Left kidney (tissue), 1 donor: ENCODE measurements at regions not wholly inside any gene's neighbourhood (a gene's known extent, or its start where the extent isn't known, plus 50 kb on each side); places are given as distances from the start of the nearest gene placed in this dataset.

Source experiments
- DNase-seq: peaks from one replicate; pipeline ENCODE4 v3.0.0-alpha.2; 2013

GRCh38 chr2:15779381-15780041 lies 160.8 kb upstream of the MYCN start:
- DNase-seq = no peak

- DNase-seq = no peak
These were observed 160.1 kb upstream of the MYCN start for GRCh38 chr2:15780234-15780633.

- DNase-seq = no peak
These were observed 159.3 kb upstream of the MYCN start for GRCh38 chr2:15780912-15781574.

- no peak for DNase-seq
These were observed 158.2 kb upstream of the MYCN start for GRCh38 chr2:15782009-15782751.

- no peak for DNase-seq
These were observed 157.5 kb upstream of the MYCN start for GRCh38 chr2:15782769-15783294.

GRCh38 chr2:15783489-15783888 lies 156.9 kb upstream of the MYCN start:
- DNase-seq = no peak

- DNase-seq = no peak
These were observed 156.1 kb upstream of the MYCN start for GRCh38 chr2:15784106-15784885.

- no peak for DNase-seq
These were observed 155.2 kb upstream of the MYCN start for GRCh38 chr2:15784886-15785801.

- no peak for DNase-seq
These were observed 154.2 kb upstream of the MYCN start for GRCh38 chr2:15786003-15786654.

- DNase-seq = no peak
These were observed 153.4 kb upstream of the MYCN start for GRCh38 chr2:15786901-15787300.

- no peak for DNase-seq
These were observed 152.6 kb upstream of the MYCN start for GRCh38 chr2:15787535-15788454.

- no peak for DNase-seq
These were observed 151.9 kb upstream of the MYCN start for GRCh38 chr2:15788455-15788829.

- DNase-seq = no peak
These were observed 151.5 kb upstream of the MYCN start for GRCh38 chr2:15788830-15789229.

- DNase-seq = no peak
These were observed 150.8 kb upstream of the MYCN start for GRCh38 chr2:15789381-15790062.

GRCh38 chr2:15790326-15790725 lies 150.0 kb upstream of the MYCN start:
- no peak for DNase-seq

- DNase-seq = no peak
These were observed 149.5 kb upstream of the MYCN start for GRCh38 chr2:15790838-15791237.

- DNase-seq = no peak
These were observed 149.1 kb upstream of the MYCN start for GRCh38 chr2:15791294-15791693.

- no peak for DNase-seq
These were observed 148.0 kb upstream of the MYCN start for GRCh38 chr2:15792331-15792730.
